Uterus (tissue), 2 donors: ENCODE measurements at regions not wholly inside any gene's neighbourhood (a gene's known extent, or its start where the extent isn't known, plus 50 kb on each side); places are given as distances from the start of the nearest gene placed in this dataset.

Source experiments
- POLR2A ChIP-seq, 2 donors: fragments of 450-650 bp; IDR thresholded peaks; one replicate each; pipeline ENCODE4 v1.6.1; 2016; ENCODE audit warnings: antibody characterized with exemption in 2 of 2, mild to moderate bottlenecking in 1 of 2, moderate library complexity in 1 of 2
- TF ChIP-seq, protein P1 (sequence below), 4 experiments: fragments of 200-600 bp in 2 of 4; fragments of 450-650 bp in 2 of 4; sonication (generic) in 2 of 4; IDR thresholded peaks; one replicate each; pipeline ENCODE4 v1.5.1; 2016 to 2019; ENCODE audit warnings: antibody characterized with exemption in 4 of 4, mild to moderate bottlenecking in 2 of 4, moderate library complexity in 1 of 4

DNA sequence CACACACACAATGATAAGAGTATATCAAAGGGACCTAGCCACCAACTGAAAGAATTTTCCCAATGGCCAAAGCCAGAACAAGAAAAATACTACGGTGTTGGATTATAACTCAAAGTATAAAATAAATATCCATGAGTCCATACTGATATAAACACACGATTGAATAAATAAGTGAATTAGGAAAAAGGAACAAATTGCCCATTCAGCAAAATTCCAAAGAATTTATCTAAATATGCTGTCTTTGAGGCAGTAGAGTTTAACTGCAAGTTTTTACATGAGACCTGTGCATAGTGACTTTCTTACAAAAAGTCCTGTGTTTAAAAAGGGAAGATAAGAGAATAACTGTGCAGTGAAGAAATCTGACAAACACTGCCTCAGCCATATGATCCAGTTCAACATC, 278.8 kb upstream of the PPARGC1A start:
- TF ChIP-seq, protein P1, sequence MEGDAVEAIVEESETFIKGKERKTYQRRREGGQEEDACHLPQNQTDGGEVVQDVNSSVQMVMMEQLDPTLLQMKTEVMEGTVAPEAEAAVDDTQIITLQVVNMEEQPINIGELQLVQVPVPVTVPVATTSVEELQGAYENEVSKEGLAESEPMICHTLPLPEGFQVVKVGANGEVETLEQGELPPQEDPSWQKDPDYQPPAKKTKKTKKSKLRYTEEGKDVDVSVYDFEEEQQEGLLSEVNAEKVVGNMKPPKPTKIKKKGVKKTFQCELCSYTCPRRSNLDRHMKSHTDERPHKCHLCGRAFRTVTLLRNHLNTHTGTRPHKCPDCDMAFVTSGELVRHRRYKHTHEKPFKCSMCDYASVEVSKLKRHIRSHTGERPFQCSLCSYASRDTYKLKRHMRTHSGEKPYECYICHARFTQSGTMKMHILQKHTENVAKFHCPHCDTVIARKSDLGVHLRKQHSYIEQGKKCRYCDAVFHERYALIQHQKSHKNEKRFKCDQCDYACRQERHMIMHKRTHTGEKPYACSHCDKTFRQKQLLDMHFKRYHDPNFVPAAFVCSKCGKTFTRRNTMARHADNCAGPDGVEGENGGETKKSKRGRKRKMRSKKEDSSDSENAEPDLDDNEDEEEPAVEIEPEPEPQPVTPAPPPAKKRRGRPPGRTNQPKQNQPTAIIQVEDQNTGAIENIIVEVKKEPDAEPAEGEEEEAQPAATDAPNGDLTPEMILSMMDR (IDR thresholded peaks at IDR 0.05) = no peak
- TF ChIP-seq POLR2A (IDR thresholded peaks at IDR 0.05) = no peak
